PC-3 (cell line): ENCODE measurements at regions not wholly inside any gene's neighbourhood (a gene's known extent, or its start where the extent isn't known, plus 50 kb on each side); places are given as distances from the start of the nearest gene placed in this dataset.

Experiments used
- CTCF ChIP-seq: fragments of 300-600 bp; sonication (generic); conservative IDR thresholded peaks from 2 replicates; pipeline ENCODE4 v1.5.1; 2017; ENCODE audit warnings: antibody characterized with exemption, low read depth, mild to moderate bottlenecking, low read length
- EZH2 ChIP-seq: fragments of 300-600 bp; sonication (generic); IDR thresholded peaks from one replicate; pipeline ENCODE4 v1.6.1; 2017; ENCODE audit warnings: antibody characterized with exemption, mild to moderate bottlenecking, low read length; ENCODE audit not compliant: unreplicated experiment
- EZH2phosphoT487 ChIP-seq: fragments of 300-600 bp; sonication (generic); IDR thresholded peaks from 2 replicates; pipeline ENCODE4 v1.6.1; 2018; ENCODE audit warnings: mild to moderate bottlenecking, antibody characterized with exemption, low read length, borderline replicate concordance

DNA sequence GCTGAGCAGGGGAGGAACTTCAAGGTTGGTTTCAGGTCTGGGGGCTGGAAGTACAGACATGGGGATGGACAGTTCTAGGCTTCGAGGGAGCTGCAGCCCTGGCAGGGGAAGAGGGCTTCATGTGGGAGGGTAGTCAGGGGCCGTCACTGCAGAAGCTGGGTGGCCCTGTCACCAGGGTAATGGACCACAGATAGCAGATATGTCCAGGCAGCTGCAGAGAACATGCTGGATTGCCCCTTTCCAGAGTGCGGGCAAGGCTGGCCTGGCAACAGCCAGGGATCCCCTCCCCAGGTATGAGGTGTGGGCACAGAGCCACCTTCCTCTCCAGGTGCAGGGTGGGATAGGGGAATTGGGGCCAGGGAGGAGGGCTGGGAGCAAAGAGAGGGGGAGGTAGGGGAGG is 206.5 kb downstream of the GADD45G start:
- TF ChIP-seq CTCF = no peak
- no peak for TF ChIP-seq EZH2phosphoT487
- TF ChIP-seq EZH2 = no peak
